Ramos (cell line): ENCODE measurements at regions not wholly inside any gene's neighbourhood (a gene's known extent, or its start where the extent isn't known, plus 50 kb on each side); places are given as distances from the start of the nearest gene placed in this dataset.

ENCODE experiments used
- in situ Hi-C: fragments of 300-500 bp; cut with MboI; formaldehyde crosslinking; loops from one replicate; pipeline ENCODE4 v1.14.3; 2022; ENCODE audit warnings: low sequenced_read_pairs; ENCODE audit not compliant: unreplicated experiment

GRCh38 chr14:53532853-53533252, 379.7 kb upstream of the DDHD1 start:
- in situ Hi-C loops = loop anchor here (25.0 kb wide), 1 partner anchor 804 kb away; no protein-coding TSS in a partner anchor

- in situ Hi-C loops = loop anchor here (25.0 kb wide), 1 partner anchor 806 kb away; no protein-coding TSS in a partner anchor
Observed at GRCh38 chr14:53531730-53532129, 378.6 kb upstream of the DDHD1 start.

- in situ Hi-C loops = loop anchor here (25.0 kb wide), 1 partner anchor 806 kb away; no protein-coding TSS in a partner anchor
Observed at GRCh38 chr14:53531156-53531555, 378.0 kb upstream of the DDHD1 start.

- in situ Hi-C loops = loop anchor here (25.0 kb wide), 1 partner anchor 808 kb away; no protein-coding TSS in a partner anchor
Observed at GRCh38 chr14:53529519-53529918, 376.4 kb upstream of the DDHD1 start.

- in situ Hi-C loops = loop anchor here (25.0 kb wide), 1 partner anchor 809 kb away; no protein-coding TSS in a partner anchor
Observed at GRCh38 chr14:53528185-53528671, 375.1 kb upstream of the DDHD1 start.

DNA sequence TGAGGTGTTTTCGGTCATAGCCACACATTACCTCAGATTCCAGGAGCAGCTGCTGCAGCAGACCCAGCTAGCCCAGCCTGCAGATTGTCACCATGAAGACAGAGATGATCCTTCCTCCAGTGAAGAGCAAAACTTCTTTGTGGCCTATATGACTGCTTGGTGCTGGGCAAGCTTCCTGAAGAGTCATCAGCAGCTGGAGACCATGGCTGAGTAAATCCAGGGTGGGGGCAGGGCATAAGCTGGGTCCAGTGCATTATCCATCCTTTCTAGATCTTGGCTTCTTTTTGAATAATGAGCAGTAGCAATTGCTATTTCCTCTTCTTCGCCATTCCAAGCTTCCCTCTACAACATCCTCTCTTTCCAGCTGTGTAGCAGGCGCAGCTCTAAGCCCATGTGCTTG, 373.1 kb upstream of the DDHD1 start:
- in situ Hi-C loops = loop anchor here (25.0 kb wide), 1 partner anchor 811 kb away; no protein-coding TSS in a partner anchor

- in situ Hi-C loops = loop anchor here (25.0 kb wide), 1 partner anchor 812 kb away; no protein-coding TSS in a partner anchor
Observed at GRCh38 chr14:53525608-53526007, 372.5 kb upstream of the DDHD1 start.

- in situ Hi-C loops = no loop called here
Observed at GRCh38 chr14:53524391-53524790, 371.3 kb upstream of the DDHD1 start.

GRCh38 chr14:53523226-53523625, 370.1 kb upstream of the DDHD1 start:
- in situ Hi-C loops = no loop called here

- in situ Hi-C loops = no loop called here
Observed at GRCh38 chr14:53520078-53520928, 367.2 kb upstream of the DDHD1 start.

- in situ Hi-C loops = no loop called here
Observed at GRCh38 chr14:53519137-53519536, 366.0 kb upstream of the DDHD1 start.

- in situ Hi-C loops = no loop called here
Observed at GRCh38 chr14:53517270-53517960, 364.3 kb upstream of the DDHD1 start.

DNA sequence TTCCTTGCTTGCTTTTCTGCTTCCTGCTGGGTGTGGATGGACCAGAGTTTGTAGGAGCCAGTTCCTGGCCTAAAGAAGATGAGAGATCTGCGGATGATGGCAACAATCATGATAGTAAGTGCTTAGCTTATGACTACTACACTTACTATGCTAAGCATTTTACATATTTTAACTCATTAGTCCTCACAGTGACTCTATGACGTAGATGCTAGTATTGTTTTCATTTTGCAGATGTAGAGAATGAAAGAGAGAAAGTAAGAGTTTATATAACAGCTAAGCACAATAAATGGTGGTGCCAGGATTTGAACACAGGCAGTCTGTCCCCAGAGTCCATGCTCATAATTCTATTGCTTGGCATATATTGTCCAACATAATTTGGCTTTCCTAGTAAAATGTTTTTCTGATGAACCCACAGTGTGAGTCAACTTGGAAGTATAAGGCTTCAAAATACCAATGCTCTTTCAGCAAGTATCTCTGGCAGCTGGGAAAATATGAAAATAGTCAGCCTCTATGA, 363.2 kb upstream of the DDHD1 start:
- in situ Hi-C loops = no loop called here

- in situ Hi-C loops = no loop called here
Observed at GRCh38 chr14:53515276-53515675, 362.2 kb upstream of the DDHD1 start.

DNA sequence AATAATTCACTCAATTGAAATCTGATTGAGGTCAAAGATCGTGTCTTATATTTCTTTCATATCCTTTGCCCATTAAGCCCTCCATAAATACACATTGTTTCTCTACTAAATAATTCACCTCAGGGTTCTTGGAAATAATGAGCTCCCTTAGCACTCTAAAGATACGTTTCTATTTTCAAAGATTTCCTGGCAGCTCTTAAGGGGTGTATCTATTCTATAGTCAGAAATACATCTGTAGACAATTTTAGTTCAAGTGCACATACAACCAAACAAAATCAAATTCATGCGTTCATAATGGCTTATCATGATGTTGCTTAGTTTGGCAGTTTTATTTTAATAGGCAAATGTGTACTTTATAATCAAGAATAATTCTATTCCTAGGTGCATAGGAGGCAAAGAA, 361.1 kb upstream of the DDHD1 start:
- in situ Hi-C loops = no loop called here

DNA sequence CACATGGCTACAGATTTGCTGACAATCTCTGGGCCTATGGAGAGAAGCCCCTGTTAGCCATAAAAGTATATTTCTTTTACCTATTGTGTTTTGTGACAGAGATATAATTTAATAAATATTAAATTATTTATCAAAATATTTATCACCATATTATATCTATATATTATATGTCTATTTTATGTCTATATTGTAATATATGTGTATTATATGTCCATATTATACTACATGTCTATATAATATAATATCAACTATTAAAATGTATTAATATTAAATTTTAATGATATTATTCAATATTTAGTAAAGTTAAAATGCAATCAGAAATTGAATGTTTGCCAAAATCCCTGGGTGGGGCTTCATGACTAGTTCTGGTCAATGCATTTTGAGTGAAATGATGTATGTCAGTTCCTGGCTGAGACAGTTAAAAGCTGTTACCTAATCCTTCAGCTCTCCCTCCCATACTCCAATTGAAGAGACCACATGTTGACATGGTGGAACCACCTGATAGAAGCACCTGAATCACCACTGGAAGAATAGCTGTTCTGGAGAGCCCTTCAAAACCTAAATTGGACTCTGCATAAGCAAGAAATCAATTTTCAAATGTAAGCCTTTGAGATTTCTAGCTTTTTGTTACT, 357.3 kb upstream of the DDHD1 start:
- in situ Hi-C loops = no loop called here

GRCh38 chr14:53509276-53510244, 356.4 kb upstream of the DDHD1 start:
- in situ Hi-C loops = no loop called here

DNA sequence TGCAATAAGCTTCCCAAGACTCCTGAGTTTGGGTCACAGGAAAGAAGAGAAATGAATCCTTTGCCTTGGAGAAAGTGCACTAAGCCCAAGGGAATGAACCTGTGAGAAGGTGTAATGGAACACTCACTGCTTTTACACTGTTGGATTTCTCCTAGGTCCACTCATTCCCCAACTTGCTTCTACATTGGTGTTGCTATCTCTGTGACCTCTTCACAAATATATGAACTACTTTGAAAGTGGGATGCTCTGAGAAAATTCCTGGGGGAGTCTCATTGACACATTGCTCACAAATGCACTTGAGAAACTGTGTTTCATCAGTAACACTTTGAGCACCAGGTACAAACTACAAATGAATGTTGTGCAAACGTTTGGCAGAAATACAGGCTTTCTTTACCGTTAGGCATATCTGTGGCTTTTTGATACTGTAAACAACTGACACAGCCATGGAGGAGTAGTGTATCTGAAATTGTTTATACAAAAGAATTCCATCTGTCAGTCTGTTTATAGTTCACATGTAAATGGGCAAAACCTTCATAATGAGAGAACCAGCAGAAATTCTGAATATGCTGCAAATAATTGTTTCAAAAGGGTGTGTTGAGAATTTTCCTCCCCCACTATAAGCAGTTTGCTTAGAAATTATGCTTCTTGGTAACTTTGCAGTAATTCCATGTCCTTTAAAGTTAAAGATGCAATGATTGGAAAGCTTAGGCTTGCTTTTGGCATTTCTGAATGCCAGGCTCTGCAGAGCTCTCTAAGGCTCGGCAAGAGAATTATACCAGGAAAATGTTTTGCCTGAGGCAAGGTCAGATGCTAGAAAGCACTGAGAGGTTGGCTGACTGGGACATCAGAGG, 348.5 kb upstream of the DDHD1 start:
- in situ Hi-C loops = no loop called here
